ENCODE measurements at regions not wholly inside any gene's neighbourhood (a gene's known extent, or its start where the extent isn't known, plus 50 kb on each side); places are given as distances from the start of the nearest gene placed in this dataset.
A peak's percentile ranks its signal among the peaks of the same experiment; 100 is the strongest.

DNA sequence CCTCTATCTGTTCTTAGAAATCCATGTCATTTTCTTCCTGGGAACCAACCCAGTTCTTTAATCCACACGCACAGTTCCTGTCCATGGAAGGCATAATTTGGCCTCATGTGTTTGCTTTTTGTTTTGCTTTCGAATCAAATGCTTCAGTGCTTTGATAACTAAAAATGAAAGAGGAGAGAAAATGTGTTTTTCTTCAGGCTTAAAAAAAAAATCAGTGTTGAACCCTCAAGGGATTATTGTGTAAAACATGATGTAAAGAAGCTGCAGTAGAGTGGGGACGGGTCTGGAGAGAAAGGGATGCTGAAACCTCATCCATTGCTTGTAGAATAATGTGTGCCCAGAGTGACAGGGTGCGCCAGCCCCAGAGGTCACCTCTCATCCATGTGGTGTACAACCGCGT lies 197.5 kb upstream of the JARID2 start:
- no peak for DNase-seq

DNA sequence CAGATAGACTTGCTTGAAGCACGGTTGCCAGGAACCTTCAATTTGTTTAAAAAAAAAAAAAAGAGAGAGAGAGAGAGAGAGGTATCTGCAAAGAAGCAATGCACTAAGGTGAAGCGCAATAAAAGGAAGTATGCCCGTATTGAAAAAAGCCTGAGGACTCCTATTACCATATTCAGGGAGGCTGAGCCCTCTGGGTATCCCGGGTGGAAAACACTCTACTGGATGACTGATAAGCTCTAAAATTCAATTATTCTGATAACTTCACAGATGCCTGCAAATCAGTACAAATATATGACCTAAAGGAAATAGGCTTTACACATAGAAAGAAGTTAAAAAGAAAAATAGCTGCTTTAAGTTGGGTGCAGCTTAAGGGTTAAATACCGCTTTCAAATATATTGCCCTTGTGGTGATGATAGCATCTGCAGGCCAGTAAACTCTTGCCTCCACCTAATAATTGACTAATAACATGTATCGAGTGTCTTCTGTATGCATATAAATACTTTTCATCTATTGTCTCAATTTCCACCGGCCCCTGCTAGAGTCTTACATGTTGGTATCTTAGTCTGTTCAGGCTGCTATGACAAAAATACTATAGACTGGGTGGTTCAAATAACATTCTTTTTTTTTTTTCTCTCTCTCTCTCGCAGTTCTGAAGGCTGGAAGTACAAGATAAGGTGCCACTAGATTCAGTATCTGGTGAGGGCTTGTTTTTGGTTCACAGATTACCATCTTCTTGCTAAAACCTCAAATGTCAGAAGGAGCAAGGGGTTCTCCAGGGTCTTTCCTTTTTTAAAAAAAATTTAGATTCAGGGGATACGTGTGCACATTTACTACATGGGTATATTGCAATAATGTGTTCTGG lies 187.4 kb upstream of the JARID2 start:
- DNase-seq, result no peak

DNA sequence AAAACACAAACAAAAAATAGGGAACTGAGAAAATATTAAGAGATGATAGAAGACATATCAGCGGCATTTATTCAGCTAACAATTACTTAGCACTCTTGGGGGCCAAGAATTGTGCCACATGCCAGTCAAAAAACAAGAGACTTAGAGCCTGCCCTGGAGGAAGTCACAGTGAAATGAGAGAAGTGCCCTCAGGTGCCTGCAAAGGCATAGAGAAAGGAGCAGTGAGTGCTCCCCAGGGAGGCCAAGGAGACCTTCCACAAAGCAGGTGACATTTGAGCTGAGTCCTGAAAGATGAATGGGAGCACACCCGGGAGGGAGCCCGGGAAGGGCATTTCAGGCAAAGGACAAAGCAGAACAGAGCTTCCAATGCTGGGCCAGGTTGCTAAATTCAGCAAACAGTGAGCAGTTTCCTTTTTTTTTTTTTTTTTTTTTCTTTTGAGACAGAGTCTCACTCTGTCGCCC lies 184.7 kb upstream of the JARID2 start:
- DNase-seq, result peak; percentile 59

DNA sequence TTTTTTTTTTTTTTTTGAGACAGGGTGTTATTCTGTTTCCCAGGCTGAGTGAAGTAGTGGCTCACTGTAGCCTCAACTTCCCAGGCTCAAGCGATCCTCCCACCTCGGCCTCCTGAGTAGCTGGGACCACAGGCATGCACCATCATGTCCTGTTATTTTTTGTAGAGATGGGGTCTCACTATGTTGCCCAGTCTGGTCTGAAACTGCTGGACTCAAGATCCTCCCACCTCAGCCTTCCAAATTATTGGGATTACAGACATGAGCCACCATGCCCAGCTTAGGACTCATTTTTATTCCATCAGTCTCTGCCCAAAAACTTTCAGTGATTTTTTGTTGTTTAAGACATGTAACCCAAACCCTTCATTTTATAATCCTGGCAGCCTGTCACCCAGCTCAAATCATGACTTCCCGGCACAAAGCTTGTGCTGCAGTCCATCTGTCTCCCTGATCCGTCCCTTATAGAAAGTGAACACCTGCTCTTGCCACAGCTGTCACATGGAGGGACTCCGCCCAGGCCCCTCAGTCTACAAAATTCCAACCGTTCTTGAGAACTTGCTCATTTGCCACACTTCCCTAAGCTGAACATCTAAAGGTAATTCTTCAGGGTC lies 183.9 kb upstream of the JARID2 start:
- DNase-seq, result no peak

DNA sequence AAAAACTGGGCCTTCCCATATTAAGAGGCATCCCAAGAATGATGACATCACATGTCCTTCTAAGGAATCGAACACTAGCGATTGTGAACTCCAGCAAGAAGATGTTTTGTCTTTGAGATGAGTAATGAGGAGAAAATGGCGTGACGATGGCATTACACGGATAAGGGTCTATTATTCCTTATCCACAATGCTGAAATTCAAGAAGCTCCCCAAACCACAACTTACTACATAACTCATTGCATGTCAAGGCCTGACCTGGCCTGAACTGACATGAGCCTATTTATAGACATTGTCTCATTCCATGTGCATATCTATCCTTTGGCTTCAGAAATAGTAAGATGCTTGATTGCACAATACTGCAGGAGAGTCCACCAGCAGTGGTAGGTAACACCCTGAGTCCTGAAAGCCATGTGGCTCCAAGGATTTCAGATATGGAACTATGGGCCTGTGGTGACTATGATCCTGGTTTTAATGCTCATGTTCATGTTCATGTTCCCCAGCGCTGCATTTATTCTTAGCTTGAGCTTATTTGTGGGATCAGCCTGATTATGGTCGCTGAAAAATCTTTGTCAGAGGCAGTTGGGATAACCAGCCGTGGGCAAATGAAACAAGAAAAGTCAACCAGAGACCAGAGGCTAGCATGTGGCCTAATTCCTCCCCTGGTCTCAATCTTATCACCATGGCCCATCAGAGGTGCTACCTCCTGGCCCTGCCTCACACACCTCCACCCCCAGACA lies 183.2 kb upstream of the JARID2 start:
- DNase-seq, result peak; percentile 14

DNA sequence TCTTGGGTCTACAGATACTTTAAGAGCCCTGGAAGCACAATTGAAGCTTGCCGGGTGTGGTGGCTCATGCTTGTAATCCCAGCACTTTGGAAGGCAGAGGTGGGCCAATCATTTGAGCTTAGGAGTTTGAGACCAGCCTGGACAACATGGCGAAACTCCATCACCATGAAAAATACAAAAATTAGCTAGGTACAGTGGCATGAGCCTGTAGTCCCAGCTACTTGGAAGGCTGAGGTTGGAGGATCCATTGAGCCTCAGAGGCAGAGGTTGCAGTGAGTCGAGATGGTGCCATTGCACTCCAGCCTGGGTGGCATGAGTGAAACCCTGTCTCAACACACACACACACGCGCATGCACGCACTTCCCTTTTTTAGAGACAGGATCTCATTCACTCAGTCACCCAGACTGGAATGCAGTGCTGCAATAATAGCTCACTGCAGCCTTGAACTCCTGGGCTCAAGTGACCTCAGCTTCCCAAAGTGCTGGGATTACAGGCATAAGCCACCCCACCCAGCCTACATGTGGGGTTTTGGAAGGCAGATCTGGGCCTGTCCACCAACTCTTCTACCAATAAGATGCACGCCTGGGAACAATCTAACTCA lies 182.5 kb upstream of the JARID2 start:
- DNase-seq, result no peak

DNA sequence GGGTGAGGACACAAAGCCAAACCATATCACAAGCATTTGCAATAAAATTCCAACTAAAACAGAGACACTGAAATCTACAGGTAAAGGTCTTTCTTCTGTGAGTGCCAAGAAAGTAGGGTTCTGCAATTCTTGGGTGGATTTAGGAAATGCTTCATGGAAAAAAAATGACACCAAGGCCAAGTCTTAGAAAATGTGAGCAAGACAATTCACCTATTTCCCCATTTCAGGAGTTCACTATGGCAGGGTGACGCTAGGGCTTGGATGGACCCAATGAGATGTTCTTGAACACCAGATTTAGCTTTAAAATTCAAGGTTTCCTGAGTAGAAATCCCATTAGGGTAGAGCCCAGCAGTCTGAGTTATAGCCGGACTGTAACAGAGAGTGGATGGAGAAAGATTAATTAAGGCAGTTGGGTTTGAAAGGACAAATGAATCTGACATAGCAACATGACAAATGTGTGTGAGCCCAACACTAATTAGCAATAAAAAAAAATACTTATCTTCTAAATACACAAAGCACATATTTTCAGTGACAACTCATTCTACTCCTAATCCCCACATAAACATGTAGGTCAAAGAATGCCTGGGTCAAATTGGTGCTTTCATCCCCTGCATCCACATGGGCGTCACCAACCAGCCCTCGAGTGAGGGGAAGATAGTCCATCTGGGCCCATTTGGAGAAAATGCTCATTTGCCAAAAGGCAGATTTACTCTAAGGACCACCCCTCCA lies 180.4 kb upstream of the JARID2 start:
- no peak for DNase-seq

DNA sequence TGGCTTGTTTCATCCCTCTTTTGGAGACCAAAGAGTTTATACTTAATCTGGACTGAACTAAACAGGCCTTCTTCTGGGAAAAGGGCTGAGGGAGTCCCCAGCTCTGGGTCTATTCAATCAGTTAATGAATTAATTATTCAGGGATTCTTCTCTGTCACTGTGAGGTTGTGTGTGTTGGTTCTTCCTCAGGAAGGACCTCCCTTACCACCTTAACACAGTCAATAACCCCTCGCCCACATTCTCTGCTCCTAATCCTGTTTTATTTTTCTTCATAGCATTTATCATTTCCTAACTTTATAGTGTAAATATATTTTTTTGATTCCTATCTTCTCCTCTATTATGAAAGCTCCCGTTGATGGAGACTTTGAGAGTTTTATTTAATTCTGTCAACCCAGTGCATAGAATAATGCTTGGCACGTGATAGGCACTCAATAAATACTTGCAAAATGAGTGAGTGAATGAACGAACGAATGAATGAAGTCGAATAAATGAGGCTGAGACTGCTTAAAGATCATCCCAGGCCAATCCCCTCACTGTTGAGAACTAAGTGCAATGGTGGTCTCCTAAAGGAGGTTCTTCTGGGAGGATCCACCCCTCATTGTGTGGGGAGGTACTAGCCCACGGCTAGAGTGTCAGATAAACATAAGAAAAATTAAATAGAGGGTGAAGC lies 179.6 kb upstream of the JARID2 start:
- DNase-seq, result no peak

DNA sequence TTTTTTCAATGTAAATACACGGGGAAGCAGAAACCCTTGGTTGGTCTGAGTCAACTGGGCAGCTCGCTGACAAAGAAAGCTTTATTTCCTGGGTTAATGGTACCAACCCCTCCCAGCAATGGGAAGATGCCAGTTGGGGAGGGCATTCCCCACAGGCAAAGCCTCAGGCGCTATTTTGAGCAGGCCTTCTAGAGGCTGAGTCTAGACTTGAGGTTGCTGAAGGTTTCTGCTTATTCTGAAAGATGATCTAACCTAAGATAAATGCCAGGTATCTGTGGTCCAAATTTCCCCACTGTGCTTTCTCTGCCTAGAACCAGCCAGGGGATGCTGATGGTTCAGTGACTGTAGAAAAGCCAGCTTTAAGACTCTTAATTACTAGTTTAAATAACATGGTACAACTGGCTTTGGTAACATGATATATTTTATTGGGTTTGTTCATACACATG lies 172.5 kb upstream of the JARID2 start:
- DNase-seq, result peak; percentile 1

DNA sequence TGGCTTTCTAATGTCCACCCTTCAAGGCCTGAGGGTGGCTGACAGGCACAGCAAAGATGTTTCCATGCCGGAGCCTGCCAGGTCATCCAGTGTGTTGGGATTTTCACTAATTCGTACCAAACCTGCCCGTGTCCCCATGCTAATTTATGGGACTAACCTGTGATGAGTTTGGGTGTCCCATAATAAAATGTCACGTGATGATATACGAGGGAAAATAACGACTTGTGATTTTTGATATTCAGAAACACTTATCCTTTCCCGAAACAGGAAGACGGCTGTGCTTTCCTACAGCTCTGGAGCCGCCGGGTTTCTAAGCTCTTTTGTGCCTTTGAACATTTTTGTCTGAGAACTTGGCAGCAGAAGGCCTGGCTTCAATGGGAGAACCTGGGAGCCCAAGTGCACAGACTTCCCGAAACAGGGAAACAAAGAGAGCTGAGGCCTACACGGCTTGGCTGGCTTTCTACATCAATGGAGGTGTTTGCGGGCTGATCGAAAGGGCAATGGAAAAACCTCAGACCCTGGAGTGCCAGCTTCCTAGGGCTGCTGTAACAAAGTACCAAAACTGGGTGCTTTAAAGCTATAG lies 171.9 kb upstream of the JARID2 start:
- no peak for DNase-seq

DNA sequence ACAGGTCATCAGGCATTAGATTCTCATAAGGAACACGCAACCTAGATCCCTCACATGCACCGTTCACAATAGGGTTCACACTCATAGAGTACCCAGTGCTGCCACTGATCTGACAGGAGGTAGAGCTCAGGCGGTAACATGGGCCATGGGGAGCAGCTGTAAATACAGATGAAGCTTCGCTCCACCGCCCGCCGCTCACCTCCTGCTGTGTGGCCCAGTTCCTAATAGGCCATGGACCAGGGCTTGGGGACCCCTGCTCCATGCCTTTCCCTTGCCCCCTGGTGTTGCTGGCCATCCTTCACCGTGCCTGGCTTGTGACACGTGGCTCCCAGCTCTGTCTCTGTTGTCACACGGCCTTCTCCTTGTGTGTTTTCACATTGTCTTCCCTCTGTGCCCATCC lies 171.1 kb upstream of the JARID2 start:
- DNase-seq, result no peak

DNA sequence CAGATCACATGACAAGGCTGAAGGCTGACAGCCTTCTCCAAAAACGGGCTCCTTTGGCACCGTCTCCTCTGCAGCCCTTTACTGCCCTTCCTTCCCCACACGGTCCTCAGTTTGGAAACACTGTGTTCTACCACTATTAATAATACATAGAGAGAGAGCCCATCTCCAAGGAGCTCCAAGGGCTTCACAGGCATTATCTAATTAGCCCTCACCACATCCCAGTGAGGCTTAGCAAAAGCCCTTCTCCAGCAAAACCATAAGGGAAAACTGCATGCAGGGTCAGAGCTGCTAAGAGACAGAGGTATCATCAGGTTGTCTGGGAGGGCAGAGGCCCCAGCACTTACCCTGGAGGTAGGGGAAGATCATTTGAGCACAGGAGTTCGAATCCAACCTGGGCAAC lies 169.3 kb upstream of the JARID2 start:
- no peak for DNase-seq

DNA sequence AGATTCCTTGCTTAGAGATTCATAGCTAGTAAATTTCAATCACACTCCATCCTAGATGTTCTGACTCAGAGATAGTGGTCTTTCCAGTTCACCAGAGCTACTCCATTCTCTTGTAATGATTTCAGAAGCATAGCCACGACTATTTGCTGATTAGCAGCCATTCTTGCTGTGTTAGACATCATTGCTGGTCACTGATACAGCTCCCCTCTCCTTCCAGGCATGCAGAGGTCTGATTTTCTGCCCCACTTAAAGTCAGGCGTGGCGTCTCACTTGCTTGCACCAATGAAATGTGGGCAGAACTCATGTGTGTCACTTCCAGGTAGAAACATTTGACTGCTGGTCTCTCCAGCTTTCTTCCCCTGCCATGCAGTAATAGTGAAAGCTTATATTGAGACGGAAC lies 168.9 kb upstream of the JARID2 start:
- no peak for DNase-seq

DNA sequence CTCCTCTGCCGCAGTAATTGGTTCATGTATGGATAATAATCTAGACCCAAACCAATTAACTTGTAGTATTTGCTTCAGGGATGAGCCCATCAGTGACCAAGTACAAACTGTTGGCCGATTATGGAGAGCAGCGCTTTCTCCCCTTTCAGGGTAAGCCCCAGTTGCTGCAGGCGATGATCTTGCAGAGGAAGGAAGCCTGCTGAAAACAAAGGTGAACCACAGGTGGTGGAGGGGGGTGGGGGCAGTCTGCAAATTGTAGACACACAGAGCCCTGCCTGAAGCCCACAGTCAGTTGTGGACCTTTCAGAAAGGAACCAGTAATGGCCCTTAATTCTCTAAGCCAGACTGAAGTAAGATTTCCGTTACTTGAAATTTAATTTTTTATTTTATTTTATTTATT lies 167.9 kb upstream of the JARID2 start:
- DNase-seq, result no peak

DNA sequence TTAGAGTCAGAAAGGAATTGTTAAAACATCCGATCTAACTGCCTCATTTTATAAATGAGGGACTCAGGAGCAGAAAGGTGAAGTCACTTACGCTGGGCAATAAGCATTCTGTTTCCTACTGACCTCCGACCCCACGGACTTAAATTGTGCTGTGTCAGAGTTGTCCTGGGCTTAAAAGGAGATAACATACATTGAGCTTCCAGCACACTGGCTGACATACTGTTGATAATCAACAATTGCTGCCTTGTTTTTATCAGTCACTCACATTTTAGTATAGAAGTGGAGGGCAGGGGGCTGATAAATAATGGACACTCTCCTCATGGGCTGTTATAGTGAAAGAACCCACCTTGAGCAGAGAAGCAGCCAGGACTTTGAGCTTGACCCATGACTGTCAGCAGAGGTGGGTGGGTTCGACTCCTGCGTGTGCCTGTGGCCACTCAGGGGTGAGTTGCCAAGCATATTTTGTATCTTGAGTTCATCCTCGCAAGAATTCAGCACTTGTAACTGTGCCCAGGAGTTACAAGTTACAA lies 166.5 kb upstream of the JARID2 start:
- DNase-seq, result no peak

DNA sequence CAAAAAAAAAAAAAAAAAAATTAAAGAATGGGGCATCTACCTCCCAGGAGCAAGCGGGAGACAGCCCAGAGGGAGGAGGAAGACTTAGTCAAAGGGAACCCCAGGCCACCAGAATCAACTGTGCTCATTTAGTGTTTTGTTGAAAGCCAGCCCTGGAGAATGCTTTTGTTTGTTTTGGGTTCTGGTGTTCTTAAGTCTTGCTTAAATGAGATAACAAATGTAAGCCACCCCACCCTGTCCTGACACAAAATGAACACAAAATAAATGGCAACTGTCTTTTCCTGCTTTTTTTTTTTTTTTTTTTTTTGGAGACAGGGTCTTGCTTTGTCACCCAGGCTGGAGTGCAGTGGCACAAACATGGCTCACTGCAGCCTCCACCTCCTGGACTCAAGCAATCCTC lies 165.0 kb upstream of the JARID2 start:
- no peak for DNase-seq

DNA sequence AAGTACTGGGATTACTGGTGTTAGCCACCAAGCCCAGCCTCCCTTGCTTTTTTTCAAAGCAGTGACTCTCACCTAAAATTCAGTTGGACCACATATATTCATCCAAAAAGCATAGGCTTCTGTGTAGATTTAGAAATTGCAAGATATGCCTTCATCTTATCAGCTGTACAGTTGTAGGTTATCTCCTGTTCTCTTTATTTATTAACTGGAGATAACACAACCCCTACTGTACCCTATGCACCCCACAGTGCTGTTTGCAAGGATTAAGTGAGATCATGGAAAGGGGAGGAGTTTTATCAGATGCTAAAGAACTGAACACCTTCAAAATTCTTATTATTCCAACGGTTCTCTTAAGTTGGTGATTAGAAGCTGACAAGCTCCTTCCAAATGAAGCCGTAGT lies 164.4 kb upstream of the JARID2 start:
- DNase-seq, result no peak

DNA sequence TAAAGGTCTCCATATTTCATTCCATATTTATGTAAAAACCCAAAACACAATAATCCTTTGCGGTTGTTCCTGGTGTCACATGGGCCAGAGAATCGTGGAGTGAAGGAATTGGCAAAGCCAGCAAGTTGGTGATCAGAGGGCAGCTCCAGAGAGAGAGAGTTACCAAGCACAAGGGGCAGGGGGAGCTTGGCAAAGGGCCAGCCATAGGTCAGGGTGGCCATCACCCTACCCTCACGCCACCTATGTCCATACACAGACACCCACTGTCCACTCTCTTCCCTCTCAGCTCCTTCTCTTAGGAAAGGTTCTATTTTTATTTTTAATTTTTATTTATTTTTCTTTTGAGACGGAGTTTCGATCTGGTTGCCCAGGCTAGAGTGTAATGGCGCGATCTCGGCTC lies 163.2 kb upstream of the JARID2 start:
- DNase-seq, result no peak

DNA sequence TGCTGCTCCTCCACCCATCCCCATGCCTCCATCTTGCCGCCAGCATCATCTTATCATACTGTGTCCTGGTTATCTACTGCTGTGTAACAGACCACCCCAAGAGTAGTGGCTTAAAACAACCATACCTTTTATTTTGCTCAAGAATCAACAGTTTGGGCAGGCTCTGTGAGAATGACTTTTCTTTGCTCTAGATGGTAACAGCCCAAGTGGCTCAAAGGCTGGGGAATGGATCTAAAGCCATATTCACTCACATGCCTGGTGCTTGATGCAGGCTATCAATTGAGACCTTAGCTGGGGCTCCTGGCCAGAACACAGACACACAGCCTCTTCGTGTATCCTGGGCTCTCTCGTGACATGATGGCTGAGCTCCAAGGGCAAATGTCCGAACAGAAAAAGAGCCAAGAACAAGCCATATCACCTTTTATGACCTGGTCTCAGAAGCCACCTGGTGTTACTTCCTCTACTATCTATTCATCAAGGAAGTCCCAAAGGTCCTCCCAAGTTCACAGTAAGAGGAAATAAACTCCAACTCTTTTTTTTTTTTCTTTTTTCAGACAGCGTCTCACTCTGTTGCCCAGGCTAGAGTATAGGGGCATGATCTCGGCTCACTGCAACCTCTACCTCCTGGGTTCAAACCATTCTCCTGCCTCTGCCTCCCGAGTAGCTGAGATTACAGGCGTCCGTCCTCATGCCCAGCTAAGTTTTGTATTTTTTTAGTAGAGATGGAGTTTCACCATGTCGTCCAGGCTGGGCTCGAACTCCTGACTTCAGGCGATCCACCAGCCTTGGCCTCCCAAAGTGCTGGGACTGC lies 159.3 kb upstream of the JARID2 start:
- no peak for DNase-seq

DNA sequence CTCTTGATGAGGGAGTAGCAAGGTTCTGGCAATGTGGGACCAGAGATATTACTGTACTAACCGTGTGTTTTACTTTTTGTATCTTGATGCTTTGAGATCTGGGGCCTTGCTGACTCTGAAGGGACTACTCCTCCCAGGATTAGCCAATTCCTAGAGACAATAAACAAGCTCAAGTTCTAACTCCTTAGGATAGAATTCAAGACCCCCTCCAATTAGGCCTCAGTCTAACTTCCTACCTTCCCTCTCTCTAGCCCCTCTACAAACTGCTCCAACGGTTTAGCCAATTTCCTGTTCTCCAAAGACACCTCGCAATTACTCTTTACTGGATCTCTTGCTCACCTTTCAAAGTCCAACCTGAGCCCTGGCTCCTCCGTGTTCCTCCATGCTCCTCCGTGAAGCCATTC lies 158.7 kb upstream of the JARID2 start:
- DNase-seq, result no peak
